Sigmoid colon (tissue), 6 donors: ENCODE measurements at regions not wholly inside any gene's neighbourhood (a gene's known extent, or its start where the extent isn't known, plus 50 kb on each side); places are given as distances from the start of the nearest gene placed in this dataset.

Experiments
- DNase-seq: peaks from one replicate; pipeline ENCODE4 v3.0.0-alpha.2; 2019
- H3K27ac ChIP-seq, 4 donors: fragments of 200-600 bp; sonication (generic); one replicate each; pipeline ENCODE4 v1.5.1; 2016 to 2019; ENCODE audit warnings: mild to moderate bottlenecking in 1 of 4
- H3K27me3 ChIP-seq, 3 donors: fragments of 200-600 bp; sonication (generic); one replicate each; pipeline ENCODE4 v1.5.1; 2019; ENCODE audit warnings: mild to moderate bottlenecking in 1 of 3
- H3K36me3 ChIP-seq, 4 donors: fragments of 200-600 bp; sonication (generic); one replicate each; pipeline ENCODE4 v1.5.1; 2016 to 2019
- H3K4me1 ChIP-seq, 4 donors: fragments of 200-600 bp; sonication (generic); one replicate each; pipeline ENCODE4 v1.5.1; 2017 to 2019
- H3K4me3 ChIP-seq, 4 donors: fragments of 200-600 bp; sonication (generic); one replicate each; pipeline ENCODE4 v1.5.1; 2017 to 2019; ENCODE audit warnings: mild to moderate bottlenecking in 2 of 4, moderate library complexity in 1 of 4
- H3K9me3 ChIP-seq, 4 donors: fragments of 200-600 bp in 3 of 4; sonication (generic) in 3 of 4; one replicate each; pipeline versions ENCODE4 v1.5.1 to v1.6.1; 2013 to 2019
- CTCF ChIP-seq, 4 experiments: fragments of 450-650 bp in 3 of 4; fragments of 200-600 bp in 1 of 4; IDR thresholded peaks; one replicate each; pipeline ENCODE4 v1.5.1; 2016 to 2019; ENCODE audit warnings: antibody characterized with exemption in 4 of 4, mild to moderate bottlenecking in 3 of 4, moderate library complexity in 2 of 4
- EP300 ChIP-seq, 4 donors: sonication (generic); formaldehyde crosslinking; IDR thresholded peaks; one replicate each; pipeline ENCODE4 v1.6.1; 2017; ENCODE audit warnings: antibody characterized with exemption in 4 of 4
- POLR2A ChIP-seq, 2 donors: fragments of 450-650 bp; IDR thresholded peaks; one replicate each; pipeline ENCODE4 v1.6.1; 2016; ENCODE audit warnings: antibody characterized with exemption in 2 of 2, mild to moderate bottlenecking in 2 of 2, moderate library complexity in 2 of 2
- POLR2AphosphoS5 ChIP-seq, 4 donors: sonication (generic); formaldehyde crosslinking; IDR thresholded peaks; one replicate each; pipeline ENCODE4 v1.6.1; 2017; ENCODE audit warnings: antibody characterized with exemption in 4 of 4
- whole genome bisulfite sequencing, 2 donors: extraction: QIAGEN DNeasy Blood & Tissue Kit; methylation state at CpG; one replicate each; pipeline ENCODE4 v1.1.7; 2013; 5-methylcytosine and 5-hydroxymethylcytosine counted together
- intact Hi-C: fragments of 100-400 bp; cut with DNase I; formaldehyde crosslinking; loops from one replicate; pipeline ENCODE4 v1.15.1; 2023
- donor health status: healthy with polysubstance abuse.
- donor health status: healthy.

GRCh38 chr18:46269275-46269674 is 165.1 kb downstream of the HAUS1 start:
- WGBS, 2 donors: 93 to 95% methylated on average over 1 of the region's 1 CpG
- no peaks in the 10 kb centered on the region for H3K27me3 ChIP-seq
- TF ChIP-seq POLR2A (IDR thresholded peaks at IDR 0.05) (no peak), POLR2AphosphoS5 (IDR thresholded peaks at IDR 0.05) (no peak), EP300 (IDR thresholded peaks at IDR 0.05) (no peak), CTCF (IDR thresholded peaks at IDR 0.05) (no peak)

GRCh38 chr18:46271488-46271887 is 167.3 kb downstream of the HAUS1 start:
- Histone ChIP-seq H3K27ac (no peak overlapping the region), H3K36me3 (no peaks in the 10 kb centered on the region), H3K9me3 (no peaks in the 10 kb centered on the region), H3K27me3 (no peaks in the 10 kb centered on the region), H3K4me1 (no peaks in the 10 kb centered on the region), H3K4me3 (no peak overlapping the region)
- TF ChIP-seq CTCF (IDR thresholded peaks at IDR 0.05) (no peak), EP300 (IDR thresholded peaks at IDR 0.05) (no peak), POLR2A (IDR thresholded peaks at IDR 0.05) (no peak), POLR2AphosphoS5 (IDR thresholded peaks at IDR 0.05) (no peak)
- WGBS, 2 donors: 24 to 69% methylated on average over 2 of the region's 2 CpGs
- DNase-seq: no peak
- intact Hi-C loops: no loop called here

More at GRCh38 chr18:46269275-46269674, 165.1 kb downstream of the HAUS1 start:
- Histone ChIP-seq H3K36me3 (peaks cover 0 to 4% (median 2%) of the 10 kb centered on the region in 4 donors), H3K4me1 (peaks cover 0 to 3% (median 1%) of the 10 kb centered on the region in 4 donors), H3K4me3 (no peak overlapping the region), H3K9me3 (no peaks in the 10 kb centered on the region), H3K27ac (no peak overlapping the region)
- intact Hi-C loops: no loop called here
- no peak for DNase-seq

- intact Hi-C loops: no loop called here
- WGBS, 2 donors: 48 to 72% methylated on average over 1 of the region's 1 CpG
- H3K4me3 ChIP-seq: no peak overlapping the region
Measured at GRCh38 chr18:46273861-46274260, 169.7 kb downstream of the HAUS1 start.

GRCh38 chr18:46274266-46274665 is 170.1 kb downstream of the HAUS1 start:
- 78 to 82% methylated on average over 1 of the region's 1 CpG for WGBS, 2 donors
- H3K9me3 ChIP-seq: no peaks in the 10 kb centered on the region
- intact Hi-C loops: no loop called here
- no peak overlapping the region for H3K27ac ChIP-seq
- TF ChIP-seq CTCF (IDR thresholded peaks at IDR 0.05): no peak
- TF ChIP-seq POLR2A (IDR thresholded peaks at IDR 0.05): no peak
- no peak for TF ChIP-seq EP300 (IDR thresholded peaks at IDR 0.05)
- TF ChIP-seq POLR2AphosphoS5 (IDR thresholded peaks at IDR 0.05): no peak
- DNase-seq: no peak
- H3K4me3 ChIP-seq: no peak overlapping the region
- no peaks in the 10 kb centered on the region for H3K27me3 ChIP-seq
- H3K36me3 ChIP-seq: no peaks in the 10 kb centered on the region
- H3K4me1 ChIP-seq: no peaks in the 10 kb centered on the region

More at GRCh38 chr18:46273861-46274260, 169.7 kb downstream of the HAUS1 start:
- Histone ChIP-seq H3K27me3 (no peaks in the 10 kb centered on the region), H3K9me3 (no peaks in the 10 kb centered on the region), H3K4me1 (no peaks in the 10 kb centered on the region), H3K36me3 (no peaks in the 10 kb centered on the region), H3K27ac (no peak overlapping the region)
- TF ChIP-seq CTCF (IDR thresholded peaks at IDR 0.05): no peak
- no peak for DNase-seq

- Histone ChIP-seq H3K27me3 (no peaks in the 10 kb centered on the region), H3K9me3 (no peaks in the 10 kb centered on the region), H3K36me3 (no peaks in the 10 kb centered on the region), H3K4me1 (no peaks in the 10 kb centered on the region), H3K4me3 (no peak overlapping the region), H3K27ac (no peak overlapping the region)
- intact Hi-C loops: loop anchor here (5.0 kb wide), 1 partner anchor 103 kb away; a partner anchor contains a TSS
- TF ChIP-seq POLR2A (IDR thresholded peaks at IDR 0.05): no peak
- TF ChIP-seq CTCF (IDR thresholded peaks at IDR 0.05): no peak
- no peak for TF ChIP-seq EP300 (IDR thresholded peaks at IDR 0.05)
- TF ChIP-seq POLR2AphosphoS5 (IDR thresholded peaks at IDR 0.05): no peak
- no peak for DNase-seq
- 83 to 94% methylated on average over 4 of the region's 4 CpGs for WGBS, 2 donors
Measured at GRCh38 chr18:46275370-46275769, 171.2 kb downstream of the HAUS1 start.
